ENCODE measurements at regions not wholly inside any gene's neighbourhood (a gene's known extent, or its start where the extent isn't known, plus 50 kb on each side); places are given as distances from the start of the nearest gene placed in this dataset.
"Not testable (repeated sequence)": the region's sequence is repeated elsewhere in the genome, so short reads cannot be mapped to it uniquely, and the experiment has no call there.

GRCh38 chr2:7693246-7694075, 776.2 kb downstream of the RNF144A start:
- peak; percentile 7 for DNase-seq

- DNase-seq = peak; percentile 84
Measured at GRCh38 chr2:7694076-7694985, 777.1 kb downstream of the RNF144A start.

GRCh38 chr2:7696556-7696955, 779.3 kb downstream of the RNF144A start:
- not testable (repeated sequence) for DNase-seq

GRCh38 chr2:7697052-7697451, 779.8 kb downstream of the RNF144A start:
- no peak for DNase-seq

- no peak for DNase-seq
Measured at GRCh38 chr2:7701791-7702190, 784.6 kb downstream of the RNF144A start.

- DNase-seq = no peak
Measured at GRCh38 chr2:7703048-7703447, 785.8 kb downstream of the RNF144A start.

- DNase-seq = no peak
Measured at GRCh38 chr2:7703543-7704144, 786.4 kb downstream of the RNF144A start.

- DNase-seq = no peak
Measured at GRCh38 chr2:7704296-7704865, 787.2 kb downstream of the RNF144A start.

GRCh38 chr2:7706791-7707190, 789.6 kb downstream of the RNF144A start:
- no peak for DNase-seq

GRCh38 chr2:7707723-7708122, 790.5 kb downstream of the RNF144A start:
- no peak for DNase-seq

- DNase-seq = no peak
Measured at GRCh38 chr2:7709907-7710306, 792.7 kb downstream of the RNF144A start.

GRCh38 chr2:7711167-7711566, 794.0 kb downstream of the RNF144A start:
- DNase-seq = no peak

- DNase-seq = no peak
Measured at GRCh38 chr2:7719876-7720275, 802.7 kb downstream of the RNF144A start.

- DNase-seq = no peak
Measured at GRCh38 chr2:7721413-7721995, 804.3 kb downstream of the RNF144A start.

GRCh38 chr2:7722212-7722910, 805.1 kb downstream of the RNF144A start:
- DNase-seq = no peak

- no peak for DNase-seq
Measured at GRCh38 chr2:7724336-7724735, 807.1 kb downstream of the RNF144A start.

GRCh38 chr2:7725171-7725849, 808.1 kb downstream of the RNF144A start:
- peak; percentile 88 for DNase-seq

- DNase-seq = peak; percentile 38
Measured at GRCh38 chr2:7725850-7726242, 808.6 kb downstream of the RNF144A start.

GRCh38 chr2:7726989-7727388, 809.8 kb downstream of the RNF144A start:
- peak; percentile 34 for DNase-seq

- no peak for DNase-seq
Measured at GRCh38 chr2:7728388-7728787, 811.2 kb downstream of the RNF144A start.

GRCh38 chr2:7730449-7730848, 813.2 kb downstream of the RNF144A start:
- DNase-seq = peak; percentile 35

All from activated CD4-positive, alpha-beta T cell treated with anti-CD3 and anti-CD28 coated beads, Interleukin-2, amount 50 U/mL, for 16 hours (primary cell).